GM19455 (cell line): ENCODE measurements at regions not wholly inside any gene's neighbourhood (a gene's known extent, or its start where the extent isn't known, plus 50 kb on each side); places are given as distances from the start of the nearest gene placed in this dataset.
"Not testable (repeated sequence)": the region's sequence is repeated elsewhere in the genome, so short reads cannot be mapped to it uniquely, and the experiment has no call there.

Experiments used
- ATAC-seq: cut with Tn5 transposase; IDR thresholded peaks from one replicate; pipeline ENCODE4 v1.9.1; 2021; ENCODE audit not compliant: unreplicated experiment

DNA sequence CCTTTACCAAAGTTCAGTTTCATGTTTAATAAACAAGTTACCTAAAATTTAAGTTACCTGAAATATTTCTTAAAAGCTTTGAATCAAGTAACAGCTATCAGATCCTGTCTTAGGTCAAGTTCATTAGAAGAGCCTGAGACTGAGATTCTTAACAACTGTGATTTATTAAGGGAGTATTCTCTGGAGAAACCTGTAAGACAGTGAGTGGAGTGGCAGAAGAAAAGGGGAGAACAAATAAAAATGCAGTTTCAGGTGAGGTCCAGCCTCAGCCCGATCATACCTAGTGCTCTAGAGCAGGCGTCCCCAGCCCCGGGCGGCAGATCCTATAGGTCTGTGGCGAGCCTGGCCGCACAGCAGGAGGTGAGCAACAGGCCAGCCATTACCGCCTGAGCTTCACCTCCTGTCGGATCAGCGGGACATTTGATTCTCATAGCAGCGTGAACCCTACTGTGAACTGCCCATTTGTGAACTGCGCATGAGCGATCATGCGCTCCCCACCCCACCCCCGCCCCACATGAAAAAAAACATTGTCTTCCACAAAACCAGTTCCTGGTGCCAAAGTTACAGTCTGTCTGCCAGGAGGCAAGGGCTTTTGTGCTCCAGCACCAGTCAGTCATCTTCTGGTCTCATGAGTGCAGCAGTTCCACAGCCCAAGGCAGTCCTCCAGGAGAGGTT, 59.2 kb upstream of the ADGRB3 start:
- no peak for ATAC-seq

- ATAC-seq = no peak
These were observed 62.1 kb upstream of the ADGRB3 start for GRCh38 chr6:68572975-68573374.

GRCh38 chr6:68572525-68572924, 62.6 kb upstream of the ADGRB3 start:
- peak; percentile 92 for ATAC-seq

GRCh38 chr6:68559716-68560115, 75.4 kb upstream of the ADGRB3 start:
- no peak for ATAC-seq

- no peak for ATAC-seq
These were observed 76.0 kb upstream of the ADGRB3 start for GRCh38 chr6:68559070-68559469.

- ATAC-seq = no peak
These were observed 88.5 kb upstream of the ADGRB3 start for GRCh38 chr6:68546620-68547019.

GRCh38 chr6:68544450-68544849, 90.6 kb upstream of the ADGRB3 start:
- no peak for ATAC-seq

DNA sequence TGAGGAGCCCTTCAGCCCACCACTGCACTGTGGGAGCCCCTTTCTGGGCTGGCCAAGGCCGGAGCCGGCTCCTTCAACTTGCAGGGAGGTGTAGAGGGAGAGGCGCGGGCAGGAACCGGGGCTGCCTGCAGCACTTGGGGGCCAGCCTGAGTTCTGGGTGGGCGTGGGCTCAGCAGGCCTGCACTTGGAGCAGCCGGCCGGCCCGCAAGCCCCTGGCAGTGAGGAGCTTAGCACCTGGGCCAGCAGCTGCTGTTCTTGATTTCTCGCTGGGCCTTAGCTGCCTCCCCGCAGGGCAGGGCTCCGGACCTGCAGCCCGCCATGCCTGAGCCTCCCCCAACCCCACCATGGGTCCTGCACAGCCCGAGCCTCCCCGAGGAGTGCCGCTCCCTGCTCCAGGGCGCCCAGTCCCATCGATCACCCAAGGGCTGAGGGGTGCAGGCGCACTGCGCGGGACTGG, 101.7 kb upstream of the ADGRB3 start:
- no peak for ATAC-seq

GRCh38 chr6:68527691-68528090, 107.4 kb upstream of the ADGRB3 start:
- no peak for ATAC-seq

DNA sequence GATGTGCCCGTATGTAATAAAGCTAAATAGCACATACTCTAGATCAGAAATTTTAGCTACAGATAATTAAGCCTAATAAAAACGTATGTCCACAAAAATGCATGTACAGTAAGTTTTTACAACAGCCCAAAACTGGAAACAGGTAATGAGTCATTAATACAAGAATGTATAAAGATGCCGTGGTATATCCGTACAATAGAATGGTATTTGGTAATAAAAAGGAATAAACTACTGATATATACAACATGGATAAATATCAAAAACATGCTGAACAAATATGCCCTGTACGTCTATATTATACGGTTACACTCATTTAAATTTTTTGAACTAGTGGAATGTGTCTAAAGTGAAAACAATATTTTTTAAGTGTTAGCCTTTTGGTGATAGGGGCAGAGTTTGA, 128.2 kb upstream of the ADGRB3 start:
- ATAC-seq = no peak

- no peak for ATAC-seq
These were observed 132.1 kb upstream of the ADGRB3 start for GRCh38 chr6:68502946-68503345.

GRCh38 chr6:68497927-68498326, 137.2 kb upstream of the ADGRB3 start:
- no peak for ATAC-seq

GRCh38 chr6:68494880-68495279, 140.2 kb upstream of the ADGRB3 start:
- ATAC-seq = not testable (repeated sequence)

DNA sequence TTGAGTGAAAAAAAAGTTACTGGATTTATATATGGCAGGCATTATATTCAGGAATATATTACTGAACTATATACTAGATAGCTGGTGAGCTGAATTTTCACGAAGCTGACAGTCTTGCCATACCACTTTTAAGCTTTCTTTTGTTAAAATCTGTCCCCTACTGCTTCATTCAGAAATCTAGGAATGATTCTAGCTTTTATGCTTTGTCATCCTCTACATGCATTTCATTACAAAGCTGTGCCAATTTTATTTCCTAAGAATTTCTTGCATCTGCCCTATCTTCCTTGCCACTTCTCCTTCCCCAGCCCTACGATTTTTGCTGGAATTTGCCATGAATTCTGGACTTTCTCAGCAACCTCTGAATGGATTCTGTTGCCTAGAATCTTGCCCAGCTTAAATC, 158.5 kb upstream of the ADGRB3 start:
- no peak for ATAC-seq

DNA sequence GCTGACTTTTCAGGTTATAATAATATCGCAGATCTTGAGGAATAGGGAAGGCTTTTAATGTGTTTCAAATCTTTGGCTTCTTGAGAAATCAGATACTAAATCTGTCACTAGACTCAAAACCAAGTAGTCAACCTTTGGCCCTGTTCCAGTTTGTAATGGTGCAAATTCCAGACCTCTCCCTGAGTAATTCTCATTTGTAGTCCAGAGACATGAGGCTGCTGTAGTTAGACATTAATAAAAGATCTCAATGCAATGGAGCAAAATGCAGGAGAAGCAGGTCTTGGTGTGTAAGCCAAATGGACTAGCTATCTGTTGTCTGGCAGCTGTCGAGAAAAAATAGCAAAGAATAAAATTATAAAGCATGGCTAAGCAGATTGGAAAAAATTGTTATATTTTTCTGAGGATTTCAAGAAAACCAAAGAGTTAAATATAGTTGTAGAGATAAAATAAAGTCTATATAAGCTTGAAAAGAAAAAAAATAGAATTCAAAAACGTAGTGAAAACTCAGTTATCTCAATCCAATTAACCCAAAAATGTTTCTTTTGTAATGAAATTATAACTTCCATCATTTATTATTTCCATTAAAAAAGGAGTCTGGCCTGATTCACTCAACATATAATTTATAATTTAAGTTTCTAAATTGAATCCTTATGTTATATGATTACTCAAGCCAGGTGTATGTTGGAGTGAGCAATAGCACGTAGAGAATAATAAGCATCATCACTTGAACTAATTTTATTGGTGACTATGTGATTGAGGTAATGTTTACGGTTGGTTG, 161.5 kb upstream of the ADGRB3 start:
- ATAC-seq = no peak

DNA sequence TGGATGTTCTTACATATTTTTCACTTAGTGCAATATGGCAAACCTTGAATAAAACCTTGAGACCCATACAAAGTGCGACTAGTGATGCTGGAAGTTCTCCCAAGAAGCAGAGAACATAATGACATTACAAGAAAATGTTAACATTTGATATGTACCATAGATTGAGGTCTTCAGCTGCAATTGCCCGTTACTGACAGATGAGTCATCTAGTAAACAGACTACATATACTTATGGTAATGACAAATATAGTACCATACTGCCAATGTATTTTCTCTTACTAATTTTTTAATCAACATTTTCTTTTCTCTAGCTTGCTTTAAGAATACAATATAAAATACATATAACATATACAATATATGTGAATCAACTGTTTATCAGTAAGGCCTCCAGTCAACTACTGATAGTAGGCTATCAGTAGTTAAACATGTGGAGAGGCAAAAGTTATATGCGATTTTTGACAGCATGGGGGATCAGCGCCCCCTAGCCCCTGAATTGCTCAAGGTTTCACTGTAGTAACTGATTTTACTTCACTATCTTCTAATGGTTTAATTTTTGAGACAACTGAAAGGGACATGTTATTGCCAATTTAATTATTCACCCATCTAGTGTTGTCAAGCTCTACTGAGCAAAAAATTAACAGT, 166.7 kb upstream of the ADGRB3 start:
- no peak for ATAC-seq

- no peak for ATAC-seq
These were observed 176.6 kb upstream of the ADGRB3 start for GRCh38 chr6:68458447-68458846.

DNA sequence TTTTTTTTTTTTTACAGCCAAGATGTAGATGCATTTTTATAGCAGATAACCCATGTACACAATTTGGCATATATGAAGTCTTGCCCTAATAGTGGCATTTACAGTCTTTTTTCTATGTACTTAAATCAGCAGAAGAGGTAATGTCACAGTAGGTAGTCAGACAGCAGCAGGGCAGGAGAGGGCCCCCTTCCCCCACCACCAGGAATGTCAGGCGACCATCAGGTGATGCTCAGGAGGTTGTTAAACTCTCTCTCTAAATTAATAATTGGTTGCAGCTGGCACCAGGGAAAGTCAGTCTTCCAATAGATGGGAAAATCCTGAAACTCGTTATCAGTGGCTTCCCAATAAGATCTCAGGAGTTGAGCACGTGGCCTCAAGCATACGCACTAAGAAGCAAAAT, 188.0 kb upstream of the ADGRB3 start:
- ATAC-seq = no peak

DNA sequence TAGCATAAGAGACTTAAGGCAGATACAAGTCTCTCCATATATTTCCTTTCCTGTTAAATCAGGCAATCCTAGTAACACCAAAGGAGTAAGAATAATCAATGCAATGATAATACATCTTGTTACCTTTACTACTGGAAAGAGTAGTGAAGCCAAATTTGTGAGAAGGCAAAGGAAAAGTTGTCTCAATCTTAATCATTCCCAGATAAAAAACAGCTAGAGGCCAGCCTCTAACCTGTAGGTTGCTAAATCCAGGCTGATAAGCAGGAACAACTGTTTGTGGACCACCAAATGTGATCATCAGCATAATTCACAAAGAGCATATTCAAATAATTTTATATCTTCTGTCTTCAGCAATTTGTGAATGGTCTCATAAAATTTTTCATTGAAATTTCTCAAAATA, 189.2 kb upstream of the ADGRB3 start:
- no peak for ATAC-seq

GRCh38 chr6:68443704-68444103, 191.4 kb upstream of the ADGRB3 start:
- no peak for ATAC-seq

DNA sequence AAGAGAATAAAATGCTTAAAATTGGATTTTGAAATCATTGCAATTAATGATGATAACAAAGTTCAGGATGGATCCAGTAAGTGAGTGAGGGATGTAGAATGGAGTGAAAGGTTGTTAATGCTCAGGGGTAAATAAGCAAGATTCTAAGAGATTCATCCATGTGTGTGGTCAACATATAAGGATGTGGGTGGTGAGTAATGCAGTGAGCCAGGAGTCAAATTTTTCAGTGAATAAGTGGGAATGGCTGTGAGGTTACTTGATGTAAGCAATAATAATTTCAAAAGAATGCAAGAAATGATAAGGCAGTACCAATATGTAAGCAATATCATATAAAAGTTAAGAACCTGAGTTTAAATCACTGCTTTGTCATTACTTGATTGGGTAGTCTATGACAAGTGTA, 207.5 kb upstream of the ADGRB3 start:
- no peak for ATAC-seq

DNA sequence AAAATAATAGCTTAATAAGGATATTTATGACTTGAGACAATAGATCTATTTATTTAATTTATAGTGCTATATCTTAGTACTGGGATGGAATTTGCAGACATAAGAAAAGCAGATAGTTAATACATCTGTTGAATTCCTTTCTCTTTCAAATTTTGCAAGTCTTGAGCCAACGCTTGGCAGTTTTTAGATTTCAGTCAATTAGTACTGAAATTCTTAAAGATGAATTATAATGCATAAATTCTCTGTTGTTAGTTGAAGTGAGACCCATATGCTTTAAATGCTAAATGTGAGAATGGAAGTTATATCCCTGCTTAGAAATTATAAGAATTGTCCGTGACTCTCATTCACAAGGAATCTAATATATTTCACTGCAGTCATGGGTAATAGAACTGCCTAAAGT, 225.1 kb upstream of the ADGRB3 start:
- ATAC-seq = no peak
